NCI-H1694 treated with DMSO at 0.1 percent for 48 hours (cell line): ENCODE measurements at regions not wholly inside any gene's neighbourhood (a gene's known extent, or its start where the extent isn't known, plus 50 kb on each side); places are given as distances from the start of the nearest gene placed in this dataset.
"Not testable (repeated sequence)": the region's sequence is repeated elsewhere in the genome, so short reads cannot be mapped to it uniquely, and the experiment has no call there.

Experiments used
- DNase-seq: peaks from one replicate; lab custom pipeline; 2025; lab: John Stamatoyannopoulos, UW

- DNase-seq, result no peak
These were observed 152.6 kb upstream of the EPHA3 start for GRCh38 chr3:88954853-88955252.

GRCh38 chr3:88955274-88955673, 152.1 kb upstream of the EPHA3 start:
- DNase-seq, result no peak

- DNase-seq, result no peak
These were observed 149.5 kb upstream of the EPHA3 start for GRCh38 chr3:88957711-88958439.

GRCh38 chr3:88960019-88960418, 147.4 kb upstream of the EPHA3 start:
- DNase-seq, result no peak

- no peak for DNase-seq
These were observed 144.4 kb upstream of the EPHA3 start for GRCh38 chr3:88963003-88963402.

- DNase-seq, result no peak
These were observed 127.7 kb upstream of the EPHA3 start for GRCh38 chr3:88979760-88980159.

- DNase-seq, result no peak
These were observed 124.0 kb upstream of the EPHA3 start for GRCh38 chr3:88983458-88983857.

GRCh38 chr3:88984256-88984655, 123.2 kb upstream of the EPHA3 start:
- DNase-seq, result no peak

GRCh38 chr3:88984832-88985231, 122.6 kb upstream of the EPHA3 start:
- no peak for DNase-seq

GRCh38 chr3:88985491-88985890, 121.9 kb upstream of the EPHA3 start:
- DNase-seq, result no peak

GRCh38 chr3:88986834-88987233, 120.6 kb upstream of the EPHA3 start:
- DNase-seq, result no peak

GRCh38 chr3:88987776-88988175, 119.6 kb upstream of the EPHA3 start:
- no peak for DNase-seq

- DNase-seq, result no peak
These were observed 118.5 kb upstream of the EPHA3 start for GRCh38 chr3:88988906-88989305.

GRCh38 chr3:88991496-88991895, 115.9 kb upstream of the EPHA3 start:
- no peak for DNase-seq

GRCh38 chr3:88996691-88997090, 110.7 kb upstream of the EPHA3 start:
- no peak for DNase-seq

- DNase-seq, result no peak
These were observed 110.2 kb upstream of the EPHA3 start for GRCh38 chr3:88997260-88997659.

GRCh38 chr3:89000886-89001285, 106.5 kb upstream of the EPHA3 start:
- no peak for DNase-seq

GRCh38 chr3:89002191-89002590, 105.2 kb upstream of the EPHA3 start:
- DNase-seq, result no peak

GRCh38 chr3:89013536-89013935, 93.9 kb upstream of the EPHA3 start:
- peak; percentile 1 for DNase-seq

- no peak for DNase-seq
These were observed 89.9 kb upstream of the EPHA3 start for GRCh38 chr3:89017531-89017930.

- DNase-seq, result no peak
These were observed 82.2 kb upstream of the EPHA3 start for GRCh38 chr3:89025185-89025584.

GRCh38 chr3:89032346-89033013, 74.9 kb upstream of the EPHA3 start:
- DNase-seq, result no peak

GRCh38 chr3:89034723-89035122, 72.7 kb upstream of the EPHA3 start:
- not testable (repeated sequence) for DNase-seq

- DNase-seq, result no peak
These were observed 68.6 kb upstream of the EPHA3 start for GRCh38 chr3:89038869-89039268.
